Ascending aorta (tissue), 2 donors: ENCODE measurements at regions not wholly inside any gene's neighbourhood (a gene's known extent, or its start where the extent isn't known, plus 50 kb on each side); places are given as distances from the start of the nearest gene placed in this dataset.
"Not testable (repeated sequence)": the region's sequence is repeated elsewhere in the genome, so short reads cannot be mapped to it uniquely, and the experiment has no call there.

Source experiments
- DNase-seq, 2 donors: peaks; one replicate each; pipeline ENCODE4 v3.0.0-alpha.2; 2019; ENCODE audit warnings: low spot score in 2 of 2
- H3K27ac ChIP-seq, 2 donors: fragments of 200-600 bp; sonication (generic); one replicate each; pipeline ENCODE4 v1.5.1; 2016 to 2017; ENCODE audit warnings: mild to moderate bottlenecking in 1 of 2
- H3K27me3 ChIP-seq: fragments of 200-600 bp; sonication (generic); one replicate; pipeline ENCODE4 v1.5.1; 2017
- H3K36me3 ChIP-seq, 2 donors: fragments of 200-600 bp; sonication (generic); one replicate each; pipeline ENCODE4 v1.5.1; 2016
- H3K4me1 ChIP-seq, 2 donors: fragments of 200-600 bp; sonication (generic); one replicate each; pipeline ENCODE4 v1.5.1; 2016 to 2017; ENCODE audit warnings: mild to moderate bottlenecking in 1 of 2
- H3K4me3 ChIP-seq, 2 donors: fragments of 200-600 bp; sonication (generic); one replicate each; pipeline ENCODE4 v1.5.1; 2016 to 2017; ENCODE audit warnings: mild to moderate bottlenecking in 1 of 2
- H3K9me3 ChIP-seq, 2 donors: fragments of 200-600 bp; sonication (generic); one replicate each; pipeline ENCODE4 v1.5.1; 2016
- intact Hi-C: fragments of 100-400 bp; cut with DNase I; formaldehyde crosslinking; loops from one replicate; pipeline ENCODE4 v1.15.1; 2023
- TF ChIP-seq, protein P1 (sequence below), 3 experiments: fragments of 200-600 bp in 2 of 3; fragments of 450-650 bp in 1 of 3; sonication (generic) in 2 of 3; IDR thresholded peaks; one replicate each; pipeline ENCODE4 v1.5.1; 2016 to 2019; ENCODE audit warnings: antibody characterized with exemption in 3 of 3, mild to moderate bottlenecking in 1 of 3, moderate library complexity in 1 of 3

DNA sequence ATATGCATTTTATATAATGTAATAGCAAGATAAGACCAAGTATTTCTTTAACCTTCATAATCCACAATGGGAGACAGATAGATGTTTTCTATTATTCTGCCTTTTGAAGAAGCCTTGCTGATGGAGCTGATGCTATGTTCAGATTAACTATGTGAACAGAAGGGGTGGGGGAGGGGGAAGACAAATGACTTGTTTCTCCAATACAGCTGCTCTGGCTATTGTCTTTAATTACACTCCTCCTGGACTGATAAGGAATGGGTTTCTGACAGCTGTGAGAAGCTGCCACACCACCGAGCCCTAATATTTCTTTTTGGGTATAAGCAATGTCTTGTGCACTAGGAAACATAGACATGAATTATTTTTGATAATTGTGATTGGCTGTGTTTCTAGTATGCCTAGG is 62.0 kb downstream of the CAVIN4 start:
- H3K4me3 ChIP-seq = no peak overlapping the region
- no peaks in the 10 kb centered on the region for H3K36me3 ChIP-seq
- no peaks in the 10 kb centered on the region for H3K27me3 ChIP-seq
- no peak for DNase-seq
- TF ChIP-seq, protein P1, sequence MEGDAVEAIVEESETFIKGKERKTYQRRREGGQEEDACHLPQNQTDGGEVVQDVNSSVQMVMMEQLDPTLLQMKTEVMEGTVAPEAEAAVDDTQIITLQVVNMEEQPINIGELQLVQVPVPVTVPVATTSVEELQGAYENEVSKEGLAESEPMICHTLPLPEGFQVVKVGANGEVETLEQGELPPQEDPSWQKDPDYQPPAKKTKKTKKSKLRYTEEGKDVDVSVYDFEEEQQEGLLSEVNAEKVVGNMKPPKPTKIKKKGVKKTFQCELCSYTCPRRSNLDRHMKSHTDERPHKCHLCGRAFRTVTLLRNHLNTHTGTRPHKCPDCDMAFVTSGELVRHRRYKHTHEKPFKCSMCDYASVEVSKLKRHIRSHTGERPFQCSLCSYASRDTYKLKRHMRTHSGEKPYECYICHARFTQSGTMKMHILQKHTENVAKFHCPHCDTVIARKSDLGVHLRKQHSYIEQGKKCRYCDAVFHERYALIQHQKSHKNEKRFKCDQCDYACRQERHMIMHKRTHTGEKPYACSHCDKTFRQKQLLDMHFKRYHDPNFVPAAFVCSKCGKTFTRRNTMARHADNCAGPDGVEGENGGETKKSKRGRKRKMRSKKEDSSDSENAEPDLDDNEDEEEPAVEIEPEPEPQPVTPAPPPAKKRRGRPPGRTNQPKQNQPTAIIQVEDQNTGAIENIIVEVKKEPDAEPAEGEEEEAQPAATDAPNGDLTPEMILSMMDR (IDR thresholded peaks at IDR 0.05) = no peak
- H3K4me1 ChIP-seq = no peaks in the 10 kb centered on the region
- H3K27ac ChIP-seq = no peak overlapping the region
- intact Hi-C loops = no loop called here
- H3K9me3 ChIP-seq = no peaks in the 10 kb centered on the region

GRCh38 chr9:100640447-100641050 is 62.7 kb downstream of the CAVIN4 start:
- Histone ChIP-seq H3K4me1 (no peaks in the 10 kb centered on the region), H3K4me3 (no peak overlapping the region), H3K36me3 (no peaks in the 10 kb centered on the region), H3K9me3 (no peaks in the 10 kb centered on the region), H3K27me3 (no peaks in the 10 kb centered on the region), H3K27ac (no peak overlapping the region)
- no peak for DNase-seq
- intact Hi-C loops = no loop called here
- TF ChIP-seq, protein P1 (IDR thresholded peaks at IDR 0.05) = no peak

- intact Hi-C loops = no loop called here
- DNase-seq = no peak
- H3K27me3 ChIP-seq = no peaks in the 10 kb centered on the region
- no peak overlapping the region for H3K4me3 ChIP-seq
- no peaks in the 10 kb centered on the region for H3K36me3 ChIP-seq
- H3K4me1 ChIP-seq = no peaks in the 10 kb centered on the region
- no peak overlapping the region for H3K27ac ChIP-seq
- TF ChIP-seq, protein P1 (IDR thresholded peaks at IDR 0.05) = no peak
- no peaks in the 10 kb centered on the region for H3K9me3 ChIP-seq
Measured at GRCh38 chr9:100641166-100641565, 63.3 kb downstream of the CAVIN4 start.

GRCh38 chr9:100652850-100653249 is 75.0 kb downstream of the CAVIN4 start:
- intact Hi-C loops = no loop called here
- TF ChIP-seq, protein P1 (IDR thresholded peaks at IDR 0.05) = no peak
- no peak for DNase-seq
- Histone ChIP-seq H3K4me3 (no peak overlapping the region), H3K27me3 (no peaks in the 10 kb centered on the region), H3K4me1 (no peaks in the 10 kb centered on the region), H3K36me3 (no peaks in the 10 kb centered on the region), H3K27ac (no peak overlapping the region), H3K9me3 (no peaks in the 10 kb centered on the region)

GRCh38 chr9:100653643-100654334 is 75.9 kb downstream of the CAVIN4 start:
- no peak overlapping the region for H3K27ac ChIP-seq
- H3K36me3 ChIP-seq = no peaks in the 10 kb centered on the region
- no peak for DNase-seq
- intact Hi-C loops = no loop called here
- no peak overlapping the region for H3K4me3 ChIP-seq
- no peaks in the 10 kb centered on the region for H3K9me3 ChIP-seq
- TF ChIP-seq, protein P1 (IDR thresholded peaks at IDR 0.05) = no peak
- H3K4me1 ChIP-seq = no peaks in the 10 kb centered on the region
- H3K27me3 ChIP-seq = no peaks in the 10 kb centered on the region

DNA sequence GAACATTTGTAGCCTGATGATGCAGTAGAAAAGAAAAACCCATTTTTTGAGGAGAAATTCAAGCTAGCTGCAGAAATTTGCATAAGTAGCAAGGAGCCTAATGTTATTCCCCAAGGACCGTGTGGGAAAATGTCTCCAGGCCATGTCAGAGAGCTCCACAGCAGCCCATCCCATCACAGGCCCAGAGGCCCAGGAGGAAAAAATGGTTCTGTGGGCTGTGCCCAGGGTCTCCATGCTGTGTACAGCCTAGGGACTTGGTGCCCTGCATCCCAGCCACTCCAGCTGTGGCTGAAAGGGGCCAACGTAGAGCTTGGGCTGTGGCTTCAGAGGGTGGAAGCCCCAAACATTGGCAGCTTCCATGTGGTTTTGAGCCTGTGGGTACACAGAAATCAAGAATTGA is 79.0 kb downstream of the CAVIN4 start:
- H3K36me3 ChIP-seq, H3K4me1 ChIP-seq, H3K4me3 ChIP-seq, H3K27ac ChIP-seq, DNase-seq, H3K9me3 ChIP-seq, intact Hi-C loops, H3K27me3 ChIP-seq: not testable (repeated sequence)
